Uterus (tissue), 3 donors: ENCODE measurements at regions not wholly inside any gene's neighbourhood (a gene's known extent, or its start where the extent isn't known, plus 50 kb on each side); places are given as distances from the start of the nearest gene placed in this dataset.

Experiments
- DNase-seq, 2 donors: peaks; one replicate each; pipeline ENCODE4 v3.0.0-alpha.2; 2019 to 2020
- H3K27ac ChIP-seq, 2 donors: fragments of 200-600 bp; sonication (generic); 1 replicate in 1 of 2; 2 replicates in 1 of 2; pipeline ENCODE4 v1.5.1; 2016 to 2018
- H3K27me3 ChIP-seq, 2 donors: fragments of 200-600 bp; sonication (generic); one replicate each; pipeline ENCODE4 v1.5.1; 2018 to 2019; ENCODE audit warnings: control low read depth in 1 of 2
- H3K36me3 ChIP-seq, 2 donors: fragments of 200-600 bp; sonication (generic); one replicate each; pipeline ENCODE4 v1.5.1; 2019; ENCODE audit warnings: control low read depth in 1 of 2
- H3K4me1 ChIP-seq, 2 donors: fragments of 200-600 bp; sonication (generic); one replicate each; pipeline ENCODE4 v1.5.1; 2018 to 2019; ENCODE audit warnings: control low read depth in 1 of 2
- H3K4me3 ChIP-seq, 2 donors: fragments of 200-600 bp; sonication (generic); 1 replicate in 1 of 2; 2 replicates in 1 of 2; pipeline ENCODE4 v1.5.1; 2018 to 2019; ENCODE audit warnings: mild to moderate bottlenecking in 1 of 2
- H3K9me3 ChIP-seq, 2 donors: fragments of 200-600 bp; sonication (generic); one replicate each; pipeline ENCODE4 v1.5.1; 2019; ENCODE audit warnings: control low read depth in 1 of 2
- CTCF ChIP-seq, 4 experiments: fragments of 200-600 bp in 2 of 4; fragments of 450-650 bp in 2 of 4; sonication (generic) in 2 of 4; IDR thresholded peaks; one replicate each; pipeline ENCODE4 v1.5.1; 2016 to 2019; ENCODE audit warnings: antibody characterized with exemption in 4 of 4, mild to moderate bottlenecking in 2 of 4, moderate library complexity in 1 of 4
- POLR2A ChIP-seq, 2 donors: fragments of 450-650 bp; IDR thresholded peaks; one replicate each; pipeline ENCODE4 v1.6.1; 2016; ENCODE audit warnings: antibody characterized with exemption in 2 of 2, mild to moderate bottlenecking in 1 of 2, moderate library complexity in 1 of 2
- intact Hi-C: fragments of 100-400 bp; cut with DNase I; formaldehyde crosslinking; loops from one replicate; pipeline ENCODE4 v1.15.1; 2023; ENCODE audit warnings: low total_unique reads
- donor health status: DM: yes; HTN: yes; CAD: no.

GRCh38 chr3:30098243-30098642 is 508.2 kb upstream of the TGFBR2 start:
- Histone ChIP-seq H3K36me3 (no peaks in the 10 kb centered on the region), H3K4me1 (no peaks in the 10 kb centered on the region), H3K4me3 (no peak overlapping the region), H3K27me3 (no peaks in the 10 kb centered on the region), H3K9me3 (no peaks in the 10 kb centered on the region), H3K27ac (no peak overlapping the region)
- no peak for DNase-seq
- intact Hi-C loops = no loop called here
- TF ChIP-seq POLR2A (IDR thresholded peaks at IDR 0.05) = no peak
- TF ChIP-seq CTCF (IDR thresholded peaks at IDR 0.05) = no peak

GRCh38 chr3:30098653-30099455 is 507.5 kb upstream of the TGFBR2 start:
- intact Hi-C loops = no loop called here

GRCh38 chr3:30102356-30102755 is 504.0 kb upstream of the TGFBR2 start:
- Histone ChIP-seq H3K4me3 (no peak overlapping the region), H3K27me3 (no peaks in the 10 kb centered on the region), H3K4me1 (no peaks in the 10 kb centered on the region), H3K9me3 (no peaks in the 10 kb centered on the region), H3K36me3 (no peaks in the 10 kb centered on the region), H3K27ac (no peak overlapping the region)
- intact Hi-C loops = no loop called here
- TF ChIP-seq POLR2A (IDR thresholded peaks at IDR 0.05) (no peak), CTCF (IDR thresholded peaks at IDR 0.05) (no peak)
- no peak for DNase-seq

More at GRCh38 chr3:30098653-30099455, 507.5 kb upstream of the TGFBR2 start:
- Histone ChIP-seq H3K9me3 (no peaks in the 10 kb centered on the region), H3K27ac (no peak overlapping the region), H3K36me3 (no peaks in the 10 kb centered on the region), H3K4me1 (no peaks in the 10 kb centered on the region), H3K4me3 (no peak overlapping the region), H3K27me3 (no peaks in the 10 kb centered on the region)
- no peak for DNase-seq
- TF ChIP-seq POLR2A (IDR thresholded peaks at IDR 0.05) (no peak), CTCF (IDR thresholded peaks at IDR 0.05) (no peak)

GRCh38 chr3:30103186-30103585 is 503.2 kb upstream of the TGFBR2 start:
- intact Hi-C loops = no loop called here
- Histone ChIP-seq H3K27ac (no peak overlapping the region), H3K27me3 (no peaks in the 10 kb centered on the region), H3K36me3 (no peaks in the 10 kb centered on the region), H3K9me3 (no peaks in the 10 kb centered on the region), H3K4me3 (no peak overlapping the region), H3K4me1 (no peaks in the 10 kb centered on the region)
- no peak for DNase-seq
- no peak for TF ChIP-seq POLR2A (IDR thresholded peaks at IDR 0.05)
- TF ChIP-seq CTCF (IDR thresholded peaks at IDR 0.05) = no peak

- H3K9me3 ChIP-seq = no peaks in the 10 kb centered on the region
- no peaks in the 10 kb centered on the region for H3K4me1 ChIP-seq
- no peaks in the 10 kb centered on the region for H3K36me3 ChIP-seq
- DNase-seq = no peak
- H3K4me3 ChIP-seq = no peak overlapping the region
- no peak for TF ChIP-seq POLR2A (IDR thresholded peaks at IDR 0.05)
- TF ChIP-seq CTCF (IDR thresholded peaks at IDR 0.05) = no peak
- intact Hi-C loops = no loop called here
- H3K27ac ChIP-seq = no peak overlapping the region
- no peaks in the 10 kb centered on the region for H3K27me3 ChIP-seq
These were observed 498.9 kb upstream of the TGFBR2 start for GRCh38 chr3:30107531-30107930.
